H1 (cell line): ENCODE measurements at regions not wholly inside any gene's neighbourhood (a gene's known extent, or its start where the extent isn't known, plus 50 kb on each side); places are given as distances from the start of the nearest gene placed in this dataset.

ENCODE experiments used
- CTCF ChIA-PET: fragments of 300-600 bp; sonication (Branson Sonifier 250); formaldehyde crosslinking; loops from one replicate; lab custom pipeline; 2021; ENCODE audit not compliant: partially characterized antibody; lab: Charles Lee
- POLR2A ChIA-PET: fragments of 300-600 bp; sonication (Branson Sonifier 250); formaldehyde crosslinking; loops from one replicate; lab custom pipeline; 2021; ENCODE audit warnings: inconsistent platforms; ENCODE audit not compliant: partially characterized antibody; lab: Charles Lee
- DNase-seq, 2 experiments: peaks; one replicate each; pipeline versions ENCODE4 v3.0.0 to v3.0.0-alpha.2; 2010 to 2022; ENCODE audit warnings: low spot score in 2 of 2, low read depth in 1 of 2, mixed read lengths in 1 of 2
- FAIRE-seq: peaks from 2 replicates; lab custom pipeline; 2011; peaks lifted over from hg19 to GRCh38; lab: Jason Lieb, UNC
- H2AFZ ChIP-seq: 2 replicates; pipeline ENCODE4 v1.8.1; 2012; ENCODE audit warnings: low read length, inconsistent platforms
- H2AK5ac ChIP-seq: 2 replicates; pipeline ENCODE4 v1.6.1; 2013; ENCODE audit warnings: low read depth, low read length
- H2BK120ac ChIP-seq: replicated peaks from 2 replicates; pipeline ENCODE3; 2013; ENCODE audit warnings: low read depth, low read length, inconsistent platforms
- H2BK12ac ChIP-seq: 2 replicates; pipeline ENCODE4 v1.6.1; 2013; ENCODE audit warnings: low read depth, low read length
- H2BK15ac ChIP-seq: 2 replicates; pipeline ENCODE4 v1.6.1; 2013; ENCODE audit warnings: low read length
- H2BK20ac ChIP-seq: 2 replicates; pipeline ENCODE4 v1.6.1; 2013; ENCODE audit warnings: low read length
- H2BK5ac ChIP-seq: 2 replicates; pipeline ENCODE4 v1.6.1; 2013; ENCODE audit warnings: low read depth, low read length
- H3K14ac ChIP-seq: 2 replicates; pipeline ENCODE4 v1.6.1; 2013; ENCODE audit warnings: inconsistent platforms; ENCODE audit not compliant: insufficient read length
- H3K18ac ChIP-seq: 2 replicates; pipeline ENCODE4 v1.6.1; 2013; ENCODE audit warnings: low read length; ENCODE audit errors: extremely low read depth
- H3K23ac ChIP-seq: 2 replicates; pipeline ENCODE4 v1.6.1; 2013; ENCODE audit warnings: inconsistent platforms; ENCODE audit not compliant: insufficient read length
- H3K23me2 ChIP-seq: 2 replicates; pipeline ENCODE4 v1.6.1; 2013; ENCODE audit warnings: low read depth, low read length
- H3K27ac ChIP-seq: 2 replicates; pipeline ENCODE4 v1.6.1; 2011; ENCODE audit warnings: low read depth, low read length, inconsistent platforms
- H3K27me3 ChIP-seq, 4 experiments: replicated peaks in 1 of 4; 1 replicate in 1 of 4; 2 replicates in 3 of 4; pipeline versions ENCODE4 v1.6.1 to v1.8.1; 2011 to 2013; ENCODE audit warnings: low read length in 3 of 4, mild to moderate bottlenecking in 3 of 4, inconsistent platforms in 2 of 4, mixed read lengths in 2 of 4, moderate library complexity in 1 of 4; ENCODE audit not compliant: control insufficient read depth in 3 of 4, insufficient read depth in 3 of 4; ENCODE audit errors: extremely low read depth in 1 of 4
- H3K36me3 ChIP-seq, 4 experiments: 2 replicates each; pipeline versions ENCODE4 v1.6.1 to v1.8.1; 2011 to 2013; ENCODE audit warnings: mild to moderate bottlenecking in 4 of 4, low read length in 3 of 4, moderate library complexity in 2 of 4, control low read depth in 1 of 4, inconsistent platforms in 1 of 4; ENCODE audit not compliant: insufficient read depth in 4 of 4, control insufficient read depth in 2 of 4
- H3K4ac ChIP-seq: replicated peaks from 2 replicates; pipeline ENCODE3; 2013; ENCODE audit warnings: low read length, low read depth, mixed read lengths, inconsistent platforms; ENCODE audit not compliant: insufficient read length
- H3K4me1 ChIP-seq, 4 experiments: replicated peaks in 1 of 4; 1 replicate in 1 of 4; 2 replicates in 3 of 4; pipeline versions ENCODE4 v1.6.1 to v1.8.1; 2011 to 2013; ENCODE audit warnings: low read length in 3 of 4, inconsistent platforms in 2 of 4, mixed read lengths in 1 of 4; ENCODE audit not compliant: insufficient read depth in 4 of 4, control insufficient read depth in 3 of 4
- H3K4me2 ChIP-seq, 2 experiments: 2 replicates each; pipeline versions ENCODE4 v1.6.1 to v1.8.1; 2011 to 2013; ENCODE audit warnings: low read depth in 2 of 2, low read length in 2 of 2, control low read depth in 1 of 2, inconsistent platforms in 1 of 2, mild to moderate bottlenecking in 1 of 2; ENCODE audit not compliant: insufficient read depth in 1 of 2
- H3K4me3 ChIP-seq, 4 experiments: fragments of 200-600, 300-600 bp in 1 of 4; sonication (generic), shearing (Covaris generic), sonication (Bioruptor Twin) in 1 of 4; 2 replicates each; pipeline versions ENCODE4 v1.5.1 to v1.8.1; 2011 to 2016; ENCODE audit warnings: low read length in 4 of 4, low read depth in 3 of 4, control low read depth in 2 of 4, inconsistent platforms in 2 of 4, mild to moderate bottlenecking in 2 of 4, mixed read lengths in 1 of 4, moderate library complexity in 1 of 4; ENCODE audit not compliant: insufficient read depth in 2 of 4; ENCODE audit errors: extremely low read depth in 1 of 4
- H3K56ac ChIP-seq: replicated peaks from 2 replicates; pipeline ENCODE3; 2013; ENCODE audit warnings: low read depth, mild to moderate bottlenecking, mixed read lengths, low read length, inconsistent platforms; ENCODE audit not compliant: insufficient read length
- H3K79me1 ChIP-seq: 2 replicates; pipeline ENCODE4 v1.6.1; 2013; ENCODE audit warnings: low read depth, low read length, control low read depth
- H3K79me2 ChIP-seq, 2 experiments: 2 replicates each; pipeline versions ENCODE4 v1.6.1 to v1.8.1; 2012 to 2013; ENCODE audit warnings: low read length in 2 of 2, mild to moderate bottlenecking in 2 of 2, inconsistent platforms in 1 of 2; ENCODE audit not compliant: insufficient read depth in 2 of 2, control insufficient read depth in 1 of 2
- H3K9ac ChIP-seq, 4 experiments: replicated peaks in 1 of 4; 1 replicate in 1 of 4; 2 replicates in 3 of 4; pipeline versions ENCODE4 v1.6.1 to v1.8.1; 2011 to 2013; ENCODE audit warnings: low read depth in 3 of 4, low read length in 3 of 4, control low read depth in 2 of 4, mild to moderate bottlenecking in 2 of 4, moderate library complexity in 2 of 4, inconsistent platforms in 1 of 4; ENCODE audit errors: extremely low read depth in 1 of 4
- H3K9me3 ChIP-seq, 2 experiments: 2 replicates each; pipeline versions ENCODE4 v1.6.1 to v1.8.1; 2012 to 2013; ENCODE audit warnings: mild to moderate bottlenecking in 2 of 2, moderate library complexity in 2 of 2, control low read depth in 1 of 2, inconsistent platforms in 1 of 2, low read depth in 1 of 2, low read length in 1 of 2, mixed read lengths in 1 of 2; ENCODE audit not compliant: insufficient read depth in 2 of 2
- H4K20me1 ChIP-seq, 2 experiments: replicated peaks in 1 of 2; 2 replicates each; pipeline versions ENCODE3 to v1.8.1; 2011 to 2013; ENCODE audit warnings: inconsistent platforms in 2 of 2, low read length in 2 of 2, mild to moderate bottlenecking in 1 of 2; ENCODE audit not compliant: insufficient read depth in 2 of 2, control insufficient read depth in 1 of 2
- H4K5ac ChIP-seq: 2 replicates; pipeline ENCODE4 v1.6.1; 2013; ENCODE audit warnings: low read length, low read depth, mixed read lengths, inconsistent platforms; ENCODE audit not compliant: insufficient read length
- H4K8ac ChIP-seq: 2 replicates; pipeline ENCODE4 v1.8.0; 2013; ENCODE audit warnings: mild to moderate bottlenecking, moderate library complexity, low read length, inconsistent platforms; ENCODE audit not compliant: insufficient read depth; ENCODE audit errors: extremely low read depth
- H4K91ac ChIP-seq: replicated peaks from 2 replicates; pipeline ENCODE3; 2013; ENCODE audit warnings: low read length, mixed read lengths, inconsistent platforms; ENCODE audit not compliant: insufficient read length
- E2F6 ChIP-seq: IDR thresholded peaks from 2 replicates; pipeline ENCODE4 v1.6.1; 2012; ENCODE audit warnings: inconsistent platforms
- KDM1A ChIP-seq: fragments of 200-600, 300-600 bp; sonication (generic); IDR thresholded peaks from 2 replicates; pipeline ENCODE4 v1.7.1; 2016; ENCODE audit warnings: mild to moderate bottlenecking, low read length, borderline replicate concordance
- RAD21 ChIP-seq, 2 experiments: IDR thresholded peaks in 1 of 2; conservative IDR thresholded peaks in 1 of 2; 2 replicates each; pipeline ENCODE4 v1.6.1; 2011; ENCODE audit warnings: low read depth in 2 of 2, low read length in 2 of 2, improper control_type of control experiment in 1 of 2, inconsistent platforms in 1 of 2, mild to moderate bottlenecking in 1 of 2, moderate library complexity in 1 of 2
- RXRA ChIP-seq: IDR thresholded peaks from 2 replicates; pipeline ENCODE4 v1.6.1; 2011; ENCODE audit warnings: low read depth, mild to moderate bottlenecking, low read length, moderate library complexity; ENCODE audit not compliant: insufficient read depth
- TAF7 ChIP-seq: optimal IDR thresholded peaks from 2 replicates; pipeline ENCODE3; 2011; ENCODE audit warnings: low read depth, mild to moderate bottlenecking, inconsistent platforms, low read length, moderate library complexity, borderline replicate concordance
- TCF12 ChIP-seq: IDR thresholded peaks from 2 replicates; pipeline ENCODE4 v1.6.1; 2011; ENCODE audit warnings: low read depth, mild to moderate bottlenecking, low read length
- WGBS, 2 experiments: shearing (Covaris generic) in 1 of 2; methylation state at CpG; one replicate each; pipeline versions ENCODE4 v1.1.6 to v1.1.7; 2013 to 2015; ENCODE audit warnings: low lambda C conversion rate in 2 of 2, mixed read lengths in 2 of 2, inconsistent platforms in 1 of 2, low coverage in 1 of 2, missing lambda C conversion rate in 1 of 2; ENCODE audit not compliant: insufficient replicate concordance in 2 of 2, insufficient coverage in 1 of 2, insufficient read length in 1 of 2; ENCODE audit errors: extremely low coverage in 1 of 2, missing lambda C conversion rate in 1 of 2; 5-methylcytosine and 5-hydroxymethylcytosine counted together

GRCh38 chr20:20938599-20938998 lies 167.6 kb downstream of the LINC00237 start:
- H4K5ac ChIP-seq = no peak overlapping the region
- H2BK12ac ChIP-seq = no peak overlapping the region
- no peak for TF ChIP-seq RXRA
- TF ChIP-seq TCF12 = no peak
- no peak for TF ChIP-seq KDM1A
- no peak for TF ChIP-seq TAF7
- no peak for TF ChIP-seq RAD21 (IDR thresholded peaks at IDR 0.05 in 1 of 2, conservative IDR thresholded peaks at IDR 0.05 in 1 of 2; ENCODE audit: low read depth in 2 of 2, low read length in 2 of 2)
- TF ChIP-seq E2F6 = no peak
- TF ChIP-seq, all 59 proteins: peak for 0
- Histone ChIP-seq H2BK120ac (no peak overlapping the region), H3K4me2 (no peak overlapping the region), H3K23me2 (no peaks in the 10 kb centered on the region), H4K20me1 (no peaks in the 10 kb centered on the region), H2BK15ac (no peak overlapping the region), H3K79me2 (no peaks in the 10 kb centered on the region), H3K4ac (no peak overlapping the region), H3K9ac (no peak overlapping the region), H2AFZ (no peak overlapping the region), H4K8ac (no peak overlapping the region; the same call in 1 of the 2 replicates), H3K18ac (no peak overlapping the region), H2AK5ac (no peak overlapping the region), H3K4me1 (no peaks in the 10 kb centered on the region), H3K4me3 (no peak overlapping the region), H3K79me1 (no peaks in the 10 kb centered on the region), H2BK20ac (no peak overlapping the region), H3K27me3 (no peaks in the 10 kb centered on the region), H3K56ac (no peak overlapping the region), H3K23ac (no peak overlapping the region), H2BK5ac (no peak overlapping the region), H3K27ac (no peak overlapping the region), H4K91ac (no peak overlapping the region), H3K9me3 (no peaks in the 10 kb centered on the region), H3K36me3 (no peaks in the 10 kb centered on the region), H3K14ac (no peak overlapping the region)
- FAIRE-seq (no peak), DNase-seq (no peak)
- 86% methylated on average over 7 of the region's 7 CpGs; no CpG with 5 or more reads in 1 of the 2 experiments for WGBS, 2 experiments
- POLR2A ChIA-PET = no interaction called here
- CTCF ChIA-PET = no interaction called here
